GM19395 (cell line): ENCODE measurements at regions not wholly inside any gene's neighbourhood (a gene's known extent, or its start where the extent isn't known, plus 50 kb on each side); places are given as distances from the start of the nearest gene placed in this dataset.
"Not testable (repeated sequence)": the region's sequence is repeated elsewhere in the genome, so short reads cannot be mapped to it uniquely, and the experiment has no call there.

ENCODE experiments used
- ATAC-seq: cut with Tn5 transposase; IDR thresholded peaks from one replicate; pipeline ENCODE4 v1.9.1; 2021; ENCODE audit warnings: mild to moderate bottlenecking, moderate library complexity; ENCODE audit not compliant: unreplicated experiment

DNA sequence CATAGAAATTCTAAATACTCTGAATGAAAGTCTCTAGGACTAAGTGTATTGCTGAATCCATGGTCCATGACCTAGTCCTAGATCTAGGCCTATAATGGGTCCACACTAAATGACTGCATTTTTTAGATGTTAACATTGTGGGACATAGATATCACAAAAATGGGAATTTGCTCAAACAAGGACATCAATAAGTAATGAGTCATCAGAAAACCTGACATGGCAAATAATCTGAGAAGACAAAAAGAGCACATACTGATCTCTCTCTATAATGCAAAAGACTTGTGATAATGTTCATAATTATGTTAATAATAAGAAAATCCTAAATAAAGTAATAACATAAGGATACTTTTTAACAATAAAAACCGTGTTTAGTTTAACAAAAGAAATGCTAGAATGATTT lies 1168.4 kb downstream of the FSCB start:
- no peak for ATAC-seq

GRCh38 chr14:43336351-43336750 lies 1170.7 kb downstream of the FSCB start:
- ATAC-seq: no peak

DNA sequence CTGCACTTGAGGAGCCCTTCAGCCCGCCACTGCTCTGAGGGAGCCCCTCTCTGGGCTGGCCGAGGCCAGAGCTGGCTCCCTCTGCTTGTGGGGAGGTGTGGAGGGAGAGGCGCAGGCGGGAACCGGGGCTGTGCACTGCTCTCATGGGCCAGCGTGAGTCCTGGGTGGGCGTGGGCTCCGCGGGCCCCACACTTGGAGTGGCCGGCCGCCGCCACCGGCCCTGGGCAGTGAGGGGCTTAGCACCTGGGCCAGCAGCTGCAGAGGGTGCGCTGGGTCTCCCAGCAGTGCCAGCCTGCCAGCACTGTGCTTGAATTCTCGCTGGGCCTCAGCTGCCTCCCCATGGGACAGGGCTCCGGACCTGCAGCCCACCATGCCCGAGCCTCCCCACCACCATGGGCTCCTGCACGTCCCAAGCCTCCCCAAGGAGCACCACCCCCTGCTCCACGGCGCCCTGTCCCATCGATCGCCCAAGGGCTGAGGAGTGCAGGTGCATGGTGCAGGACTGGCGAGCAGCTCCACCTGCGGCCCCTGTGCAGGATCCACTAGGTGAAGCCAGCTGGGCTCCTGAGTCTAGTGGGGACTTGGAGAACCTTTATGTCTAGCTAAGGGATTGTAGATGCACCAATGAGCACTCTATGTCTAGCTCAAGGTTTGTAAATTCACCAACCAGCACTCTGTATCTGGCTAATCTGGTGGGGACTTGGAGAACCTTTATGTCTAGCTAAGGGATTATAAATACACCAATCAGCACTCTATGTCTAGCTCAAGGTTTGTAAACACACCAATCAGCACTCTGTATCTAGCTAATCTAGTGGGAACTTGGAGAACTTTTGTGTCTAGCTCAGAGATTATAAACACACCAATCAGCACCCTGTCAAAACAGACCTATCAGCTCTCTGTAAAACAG lies 1180.3 kb downstream of the FSCB start:
- not testable (repeated sequence) for ATAC-seq

- ATAC-seq: no peak
These were observed 1190.7 kb downstream of the FSCB start for GRCh38 chr14:43316427-43316826.

DNA sequence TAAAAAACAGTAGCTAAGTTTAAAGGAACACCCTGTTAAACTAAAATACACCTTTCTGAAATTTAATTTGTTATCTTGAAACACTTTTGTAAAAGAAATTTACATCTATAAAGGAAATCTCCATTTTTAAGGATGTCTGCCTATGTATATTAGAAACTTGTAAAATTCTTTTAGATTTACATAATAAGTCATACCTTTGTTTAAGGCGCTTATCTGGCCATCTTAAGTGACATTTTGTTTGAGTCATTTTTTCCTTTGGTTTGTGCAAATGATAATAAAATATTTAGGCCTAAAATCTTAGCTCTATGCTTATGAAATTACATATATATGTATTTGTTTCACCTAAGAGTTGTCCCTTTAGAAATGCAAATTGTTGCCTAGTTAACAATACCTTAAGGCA lies 1193.4 kb downstream of the FSCB start:
- no peak for ATAC-seq

DNA sequence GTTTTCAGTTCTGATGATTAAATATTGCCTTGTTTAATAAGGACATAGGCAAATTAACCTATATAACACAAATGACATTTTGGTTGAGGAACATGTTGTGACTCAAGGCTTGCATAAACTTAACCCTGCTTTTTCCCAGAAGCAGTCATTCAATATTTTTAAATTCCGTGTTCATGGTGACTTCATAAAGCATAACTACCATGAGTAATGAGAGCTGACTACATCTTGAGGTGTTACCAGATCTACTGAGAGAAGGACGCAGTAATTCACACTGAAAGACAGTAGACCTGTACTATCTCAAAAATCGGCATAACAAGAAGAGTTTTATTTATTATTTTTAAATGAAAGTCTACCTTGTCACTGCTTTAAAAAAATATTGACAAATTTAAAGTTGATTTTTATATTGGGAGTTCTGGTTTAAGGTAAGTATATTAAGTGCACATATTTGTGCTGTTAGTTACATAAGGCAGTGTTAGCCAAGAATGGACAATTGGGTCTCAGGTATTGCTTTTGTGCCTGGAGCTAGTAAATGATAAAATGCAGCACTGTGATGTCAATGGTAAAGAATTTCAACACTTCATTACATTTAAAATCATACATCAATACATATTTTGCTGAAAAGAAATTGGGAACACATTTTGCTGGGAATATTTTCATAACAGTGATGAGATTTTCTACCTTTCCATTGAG lies 1198.5 kb downstream of the FSCB start:
- no peak for ATAC-seq

DNA sequence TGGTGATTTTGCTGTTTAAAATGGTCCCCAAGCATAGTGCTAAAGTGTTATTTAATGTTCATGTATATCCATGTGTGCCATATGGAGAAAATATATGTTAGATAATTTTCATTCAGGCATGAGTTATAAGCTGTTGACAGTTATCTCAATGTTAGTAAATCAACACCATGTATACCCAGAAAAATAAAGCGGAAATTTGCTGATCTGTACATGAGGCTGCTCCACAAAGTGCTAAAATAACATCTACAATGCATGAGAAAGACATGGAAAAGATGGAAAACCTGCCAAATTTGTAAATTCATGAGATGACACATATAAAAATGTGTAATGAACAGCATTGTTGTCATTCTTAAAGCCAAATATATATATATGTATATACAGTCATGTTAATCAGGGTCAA lies 1199.2 kb downstream of the FSCB start:
- no peak for ATAC-seq

GRCh38 chr14:43306053-43306452 lies 1201.0 kb downstream of the FSCB start:
- ATAC-seq: no peak

DNA sequence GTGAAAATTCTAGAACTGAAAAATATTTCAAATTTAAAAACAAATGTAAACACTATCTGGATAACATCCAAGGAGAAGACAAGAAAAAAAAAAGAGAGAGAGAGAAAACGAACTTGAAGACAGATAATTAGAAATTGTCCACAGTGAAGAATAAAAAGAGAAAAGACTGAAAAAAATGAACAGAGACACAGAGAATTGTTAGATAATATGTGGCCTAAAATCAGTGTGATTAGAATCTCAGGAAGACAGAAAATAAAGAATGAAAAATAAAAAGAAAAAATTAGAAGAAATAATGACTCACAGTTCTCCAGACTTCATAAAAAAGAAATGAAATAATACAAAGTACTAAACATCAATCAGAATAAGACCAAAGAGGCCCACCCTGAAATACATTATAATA lies 1209.3 kb downstream of the FSCB start:
- no peak for ATAC-seq

DNA sequence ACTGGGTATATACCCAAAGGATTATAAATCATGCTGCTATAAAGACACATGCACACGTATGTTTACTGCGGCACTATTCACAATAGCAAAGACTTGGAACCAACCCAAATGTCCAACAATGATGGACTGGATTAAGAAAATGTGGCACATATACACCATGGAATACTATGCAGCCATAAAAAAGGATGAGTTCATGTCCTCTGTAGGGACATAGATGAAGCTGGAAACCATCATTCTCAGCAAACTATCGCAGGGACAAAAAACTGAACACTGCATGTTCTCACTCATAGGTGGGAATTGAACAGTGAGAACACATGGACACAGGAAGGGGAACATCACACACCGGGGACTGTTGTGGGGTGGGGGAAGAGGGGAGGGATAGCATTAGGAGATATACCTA lies 1211.0 kb downstream of the FSCB start:
- not testable (repeated sequence) for ATAC-seq

DNA sequence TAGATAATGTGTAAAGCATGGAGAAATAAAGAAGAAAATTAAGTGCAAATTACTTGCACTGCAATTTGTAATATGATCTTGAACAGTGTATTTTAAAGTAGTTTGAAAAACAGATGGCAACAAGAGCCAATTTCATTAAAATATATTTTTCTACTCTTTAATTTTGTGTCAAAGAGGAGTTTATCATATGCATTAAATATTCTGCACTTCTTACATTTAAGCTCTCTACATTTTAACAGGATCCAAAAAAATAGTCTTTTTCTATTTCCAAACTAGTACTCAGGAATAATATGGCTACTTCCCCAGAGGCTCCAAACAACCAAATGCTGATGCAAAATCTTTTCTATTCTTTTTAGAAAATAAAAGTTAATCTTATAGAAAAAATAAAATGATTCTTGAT lies 1221.5 kb downstream of the FSCB start:
- no peak for ATAC-seq

- ATAC-seq: no peak
These were observed 1247.0 kb downstream of the FSCB start for GRCh38 chr14:43260056-43260455.

GRCh38 chr14:43258396-43258795 lies 1248.7 kb downstream of the FSCB start:
- ATAC-seq: no peak

- ATAC-seq: not testable (repeated sequence)
These were observed 1250.1 kb downstream of the FSCB start for GRCh38 chr14:43256996-43257395.

GRCh38 chr14:43252866-43253265 lies 1254.2 kb downstream of the FSCB start:
- ATAC-seq: no peak

DNA sequence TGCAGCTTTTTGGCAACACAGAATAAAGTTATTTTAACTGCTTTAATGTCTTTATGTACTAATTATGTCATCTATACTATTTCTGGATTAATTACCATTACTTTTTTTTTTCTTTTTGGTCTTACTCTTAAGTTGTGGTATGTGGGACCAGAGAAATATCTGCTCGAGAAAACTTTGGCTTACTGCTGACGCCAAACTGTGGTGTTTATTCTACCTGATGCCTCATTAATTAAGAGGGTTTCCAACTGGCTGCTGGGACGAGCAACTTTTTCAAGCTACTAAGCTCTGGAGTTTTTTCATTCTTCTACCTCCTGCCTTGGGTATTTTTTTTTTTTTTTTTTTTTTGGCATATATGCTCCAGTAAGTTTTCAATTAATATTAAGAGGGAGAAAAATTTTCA lies 1257.5 kb downstream of the FSCB start:
- ATAC-seq: no peak

DNA sequence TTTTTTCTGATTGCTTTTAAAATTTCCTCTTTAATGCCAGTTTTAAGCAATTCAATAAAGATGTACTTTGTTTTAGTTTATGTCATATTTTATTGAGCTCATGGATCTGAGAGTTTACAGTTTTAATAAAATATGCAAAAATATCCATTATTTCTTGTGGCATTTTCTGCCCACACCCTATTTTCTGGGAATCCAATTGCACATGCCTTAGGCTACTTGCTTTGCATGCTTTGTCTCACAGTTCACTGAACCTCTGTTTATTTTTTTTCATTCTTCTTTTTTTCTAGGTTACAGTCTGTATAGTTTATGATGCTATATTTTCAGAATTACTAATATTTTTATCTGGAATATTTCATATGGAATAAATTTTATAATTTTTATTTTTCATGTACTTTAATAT lies 1258.0 kb downstream of the FSCB start:
- no peak for ATAC-seq

DNA sequence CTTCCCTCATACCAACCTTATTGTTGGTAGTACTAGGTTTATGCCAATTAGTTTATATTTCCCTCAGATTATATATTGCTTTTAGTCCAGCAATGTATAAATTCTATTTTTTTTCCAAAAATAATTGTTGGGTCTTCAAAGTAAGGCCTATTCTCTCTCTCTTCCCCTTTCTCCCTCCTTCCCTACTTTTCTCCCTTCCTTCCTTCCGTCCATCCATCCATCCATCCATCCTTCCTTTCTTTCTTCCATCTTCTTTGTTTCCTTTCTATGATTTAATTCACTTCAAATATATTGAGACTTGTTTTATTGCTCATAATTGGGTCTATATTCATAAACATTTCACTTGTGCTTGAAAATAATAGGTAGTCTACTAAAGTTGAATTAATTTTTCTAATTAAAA lies 1259.2 kb downstream of the FSCB start:
- no peak for ATAC-seq

DNA sequence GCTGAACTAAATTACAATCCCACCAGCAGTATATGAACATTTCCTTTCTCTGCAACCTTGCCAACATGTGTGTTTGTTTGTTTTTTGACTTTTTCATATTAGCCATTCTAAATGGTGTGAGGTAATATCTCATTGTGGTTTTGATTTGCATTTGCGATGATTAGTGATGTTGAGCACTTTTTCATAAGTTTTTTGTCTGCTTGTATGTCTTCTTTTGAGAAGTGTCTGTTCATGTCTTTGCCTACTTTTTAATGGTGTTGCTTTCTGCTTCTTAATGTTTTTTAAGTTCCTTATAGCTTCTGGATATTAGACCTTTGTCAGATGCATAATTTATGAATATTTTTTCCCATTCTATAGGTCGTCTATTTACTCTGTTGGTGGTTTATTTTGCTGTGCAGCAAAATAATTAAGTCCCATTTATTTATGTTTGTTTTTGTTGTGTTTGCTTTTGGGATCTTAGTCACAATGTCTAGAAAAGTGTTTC lies 1262.9 kb downstream of the FSCB start:
- ATAC-seq: no peak

- no peak for ATAC-seq
These were observed 1263.9 kb downstream of the FSCB start for GRCh38 chr14:43243168-43243567.

DNA sequence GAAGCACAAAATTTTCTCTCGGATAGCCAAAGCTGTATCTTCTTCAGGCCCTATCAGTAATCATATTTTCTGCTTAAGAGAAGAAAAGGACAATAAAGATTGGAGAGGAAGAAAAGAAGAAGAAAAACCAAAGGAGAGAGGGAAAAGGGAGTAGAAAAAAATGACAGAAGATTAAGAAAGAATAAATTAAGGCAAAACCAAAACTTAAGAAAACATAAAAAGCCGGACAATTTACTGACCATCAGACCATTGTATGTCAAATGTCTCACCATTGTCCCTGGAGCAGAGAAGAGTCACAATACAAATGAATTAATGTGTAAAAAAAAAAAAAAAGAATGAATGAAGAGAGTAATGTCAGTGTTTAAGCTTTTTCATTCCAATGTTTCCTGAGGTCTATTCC lies 1274.8 kb downstream of the FSCB start:
- no peak for ATAC-seq

DNA sequence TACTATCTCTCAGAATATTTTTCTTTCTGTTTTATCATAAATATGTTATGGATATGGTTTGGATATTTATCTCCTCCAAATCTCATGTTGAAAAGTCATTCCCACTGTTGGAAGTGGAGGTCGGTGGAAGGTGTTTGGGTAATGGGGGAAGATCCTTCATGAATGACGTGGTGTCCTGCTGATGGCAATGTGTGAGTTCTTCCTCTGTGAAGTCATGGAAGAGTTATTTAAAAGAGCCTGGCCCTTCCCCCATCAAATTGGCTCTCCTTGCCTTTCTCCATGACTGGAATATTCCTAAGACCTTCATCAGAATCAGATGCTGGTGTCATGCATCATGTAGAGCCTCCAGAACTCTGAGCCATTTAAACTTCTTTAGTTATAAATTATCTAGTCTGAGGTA lies 1291.6 kb downstream of the FSCB start:
- no peak for ATAC-seq
